Neural cell (in vitro differentiated cells): ENCODE measurements at regions not wholly inside any gene's neighbourhood (a gene's known extent, or its start where the extent isn't known, plus 50 kb on each side); places are given as distances from the start of the nearest gene placed in this dataset.

Experiments used
- CTCF ChIP-seq: fragments of 450-650 bp; IDR thresholded peaks from 2 replicates; pipeline ENCODE4 v1.5.1; 2014; ENCODE audit warnings: antibody characterized with exemption, mild to moderate bottlenecking, moderate library complexity; ENCODE audit not compliant: poor library complexity, severe bottlenecking
- EP300 ChIP-seq: fragments of 450-650 bp; conservative IDR thresholded peaks from 2 replicates; pipeline ENCODE4 v1.6.1; 2014; ENCODE audit warnings: antibody characterized with exemption, mild to moderate bottlenecking, moderate library complexity; ENCODE audit not compliant: poor library complexity, severe bottlenecking
- EZH2 ChIP-seq: fragments of 200-600, 300-800 bp; shearing (Covaris generic), sonication (generic); IDR thresholded peaks from 2 replicates; pipeline ENCODE4 v1.6.1; 2014; ENCODE audit warnings: antibody characterized with exemption, low read length, borderline replicate concordance, mild to moderate bottlenecking; ENCODE audit not compliant: insufficient read depth, poor library complexity, severe bottlenecking
- MXI1 ChIP-seq: fragments of 450-650 bp; conservative IDR thresholded peaks from 2 replicates; pipeline ENCODE4 v1.6.1; 2014; ENCODE audit warnings: antibody characterized with exemption, mild to moderate bottlenecking; ENCODE audit not compliant: poor library complexity, severe bottlenecking
- POLR2AphosphoS5 ChIP-seq: IDR thresholded peaks from 2 replicates; pipeline ENCODE4 v1.6.1; 2012
- RAD21 ChIP-seq: fragments of 450-650 bp; conservative IDR thresholded peaks from 2 replicates; pipeline ENCODE4 v1.6.1; 2014; ENCODE audit warnings: antibody characterized with exemption, mild to moderate bottlenecking, moderate library complexity
- SMC3 ChIP-seq: fragments of 450-650 bp; conservative IDR thresholded peaks from 2 replicates; pipeline ENCODE4 v1.6.1; 2014; ENCODE audit warnings: antibody characterized with exemption, mild to moderate bottlenecking, moderate library complexity; ENCODE audit not compliant: poor library complexity

DNA sequence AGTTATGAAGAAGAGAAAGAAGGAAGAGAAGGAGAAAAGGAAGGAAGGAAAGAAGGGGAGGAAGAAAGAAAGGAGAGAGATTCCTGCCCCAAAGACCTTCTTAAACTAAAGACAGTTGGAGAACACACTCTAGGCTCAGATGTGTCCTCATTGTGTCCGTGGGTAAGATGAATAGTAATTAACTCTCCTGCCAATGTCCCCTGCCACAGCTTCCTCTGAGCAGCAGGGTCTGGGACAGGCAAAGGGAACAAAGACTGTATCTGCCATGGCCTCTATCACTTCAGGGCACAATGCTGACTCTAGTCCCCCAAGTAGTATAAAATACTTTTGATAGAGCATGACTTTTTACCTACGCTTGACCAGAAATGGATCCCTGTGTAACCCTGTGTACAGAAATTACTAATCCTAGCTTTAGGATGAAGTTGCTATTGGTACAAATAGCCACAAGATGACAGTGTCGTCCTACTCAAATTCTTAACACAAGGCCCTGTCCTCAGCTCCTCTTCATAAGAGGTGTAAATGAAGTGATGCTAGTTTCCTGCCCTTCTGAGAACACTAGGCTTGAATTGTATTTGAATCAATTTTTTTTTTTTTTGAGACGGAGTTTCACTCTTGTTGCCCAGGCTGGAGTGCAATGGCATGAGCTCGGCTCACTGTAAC, 186.2 kb upstream of the GPR12 start:
- TF ChIP-seq EP300 (no peak), CTCF (peak; percentile 71), EZH2 (no peak), SMC3 (peak; percentile 81), RAD21 (peak; percentile 79), POLR2AphosphoS5 (no peak), MXI1 (no peak)
